ENCODE measurements at regions not wholly inside any gene's neighbourhood (a gene's known extent, or its start where the extent isn't known, plus 50 kb on each side); places are given as distances from the start of the nearest gene placed in this dataset.
"Not testable (repeated sequence)": the region's sequence is repeated elsewhere in the genome, so short reads cannot be mapped to it uniquely, and the experiment has no call there.

DNA sequence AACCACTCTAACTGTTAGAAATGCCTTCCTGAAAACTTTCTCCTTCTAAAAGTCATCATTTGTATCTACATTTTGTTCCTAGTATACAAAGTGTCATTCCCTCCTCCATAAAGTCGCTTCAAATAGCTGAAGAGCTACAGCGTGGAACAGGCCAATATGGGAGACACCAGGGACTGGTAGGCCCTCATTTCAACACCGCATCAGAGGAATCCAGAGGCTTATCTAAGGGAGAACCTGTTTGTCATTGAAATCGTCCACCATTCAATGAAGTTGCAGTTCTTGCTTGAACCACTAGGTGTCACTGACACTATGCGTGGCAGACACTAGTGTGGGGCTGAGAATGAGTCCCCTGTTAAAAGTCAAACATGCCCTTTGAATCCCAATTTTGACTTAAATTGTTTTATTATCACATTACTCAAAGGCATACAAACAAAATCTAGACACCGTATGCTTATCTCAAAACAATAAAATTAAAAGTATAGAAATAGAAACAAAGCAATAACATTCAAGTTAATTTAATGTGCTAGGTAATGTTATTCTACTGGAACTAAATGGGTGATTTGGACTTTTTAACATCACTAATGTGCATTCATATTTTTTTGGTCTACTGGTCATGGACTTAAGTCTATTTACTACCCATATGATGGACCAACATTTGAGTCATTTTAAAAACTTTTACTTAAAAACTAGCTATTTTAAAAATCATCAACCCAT lies 182.3 kb downstream of the FCRL5 start:
- intact Hi-C loops (cut with DNase I): loop anchor here in 7 of 10 donors (2.0 to 10.0 kb wide), 5 partner anchors 115 to 175 kb away; no protein-coding TSS in a partner anchor
- Histone ChIP-seq H3K27me3 (peaks cover 0 to 16% (median 8%) of the 10 kb centered on the region in 7 donors), H3K27ac (no peak overlapping the region), H3K4me3 (no peak overlapping the region), H3K4me1 (no peaks in the 10 kb centered on the region), H3K9me3 (no peaks in the 10 kb centered on the region), H3K36me3 (no peaks in the 10 kb centered on the region)
- ATAC-seq: peak in 3 of 8 donors; percentile 59 to 71 (median 62)
- peak in 1 of 2 donors; percentile 25 for DNase-seq
- 1 to 3% methylated on average over 6 of the region's 6 CpGs for WGBS, 2 donors
- peak; percentile 81 to 96 (median 94) for TF ChIP-seq CTCF (IDR thresholded peaks at IDR 0.05)

DNA sequence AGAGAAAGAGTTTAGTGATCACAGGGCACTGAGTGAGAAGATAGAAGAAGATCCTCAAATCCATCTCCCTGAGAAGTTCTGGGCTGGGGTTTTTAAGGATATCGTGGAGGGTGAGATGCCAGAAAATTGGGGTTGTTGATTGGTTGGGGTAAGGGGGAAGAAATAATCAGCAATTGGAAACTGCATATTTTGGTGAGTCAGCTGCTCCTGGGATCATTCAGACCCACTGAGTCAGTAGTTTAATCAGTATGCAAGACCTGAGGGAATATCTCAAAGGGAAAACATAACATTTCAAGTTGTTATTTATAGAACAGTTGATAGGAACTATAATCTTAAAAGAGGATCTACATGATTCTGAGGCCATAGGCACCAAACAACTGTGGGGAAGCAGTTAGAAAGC lies 183.4 kb downstream of the FCRL5 start:
- not testable (repeated sequence) for H3K27me3 ChIP-seq, H3K9me3 ChIP-seq, H3K36me3 ChIP-seq, H3K27ac ChIP-seq, H3K4me3 ChIP-seq, H3K4me1 ChIP-seq, ATAC-seq, DNase-seq
- WGBS, 2 donors: 91% methylated on average over 1 of the region's 1 CpG
- intact Hi-C loops (cut with DNase I): loop anchor here in 5 of 10 donors (5.0 to 10.0 kb wide), 3 partner anchors 118 to 174 kb away; no protein-coding TSS in a partner anchor

DNA sequence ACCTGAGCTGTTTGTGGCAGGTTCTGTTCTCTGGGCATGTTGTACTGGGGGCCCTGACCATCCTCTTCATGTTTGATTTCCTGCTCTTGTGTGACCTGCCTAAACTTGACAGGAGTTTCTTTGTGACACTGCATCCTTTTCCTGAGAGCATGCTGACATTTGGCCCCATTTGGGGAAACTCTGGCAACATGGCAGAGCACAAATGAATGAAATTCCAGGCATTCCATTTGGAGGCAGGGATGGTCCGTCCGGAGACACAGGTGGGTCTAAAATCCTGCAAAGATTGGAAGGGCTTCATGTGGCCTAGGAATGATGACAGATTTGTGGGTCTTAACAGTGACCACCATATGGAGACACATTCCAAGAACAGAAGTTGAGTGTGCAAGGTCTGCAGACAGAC lies 184.0 kb downstream of the FCRL5 start:
- no peaks in the 10 kb centered on the region for H3K4me1 ChIP-seq
- TF ChIP-seq CTCF (IDR thresholded peaks at IDR 0.05): no peak
- H3K27me3 ChIP-seq: peaks cover 0 to 8% (median 4%) of the 10 kb centered on the region in 7 donors
- no peaks in the 10 kb centered on the region for H3K9me3 ChIP-seq
- intact Hi-C loops (cut with DNase I): loop anchor here in 5 of 10 donors (5.0 to 10.0 kb wide), 3 partner anchors 119 to 174 kb away; no protein-coding TSS in a partner anchor
- no peak for DNase-seq
- H3K27ac ChIP-seq: no peak overlapping the region
- WGBS, 2 donors: 39 to 43% methylated on average over 2 of the region's 2 CpGs
- H3K4me3 ChIP-seq: no peak overlapping the region
- ATAC-seq: no peak
- no peaks in the 10 kb centered on the region for H3K36me3 ChIP-seq

- no peak for TF ChIP-seq CTCF (IDR thresholded peaks at IDR 0.05)
- H3K4me1 ChIP-seq: no peaks in the 10 kb centered on the region
- no peak overlapping the region for H3K27ac ChIP-seq
- H3K9me3 ChIP-seq: no peaks in the 10 kb centered on the region
- DNase-seq (no peak), ATAC-seq (no peak)
- peaks cover 0 to 6% (median 0%) of the 10 kb centered on the region in 7 donors for H3K27me3 ChIP-seq
- H3K4me3 ChIP-seq: no peak overlapping the region
- H3K36me3 ChIP-seq: no peaks in the 10 kb centered on the region
- intact Hi-C loops (cut with DNase I): loop anchor here in 5 of 10 donors (5.0 to 10.0 kb wide), 3 partner anchors 119 to 173 kb away; no protein-coding TSS in a partner anchor
These were observed 184.4 kb downstream of the FCRL5 start for GRCh38 chr1:157367870-157368269.
